ENCODE measurements at regions not wholly inside any gene's neighbourhood (a gene's known extent, or its start where the extent isn't known, plus 50 kb on each side); places are given as distances from the start of the nearest gene placed in this dataset.

- DNase-seq, result no peak
These were observed 949.7 kb upstream of the TENM3 start for GRCh38 chr4:181293541-181293940.

GRCh38 chr4:181294421-181294820, 948.8 kb upstream of the TENM3 start:
- no peak for DNase-seq

GRCh38 chr4:181301735-181302710, 941.2 kb upstream of the TENM3 start:
- no peak for DNase-seq

- no peak for DNase-seq
These were observed 935.4 kb upstream of the TENM3 start for GRCh38 chr4:181307824-181308223.

- DNase-seq, result no peak
These were observed 934.5 kb upstream of the TENM3 start for GRCh38 chr4:181308476-181309312.

- DNase-seq, result no peak
These were observed 931.1 kb upstream of the TENM3 start for GRCh38 chr4:181312066-181312465.

GRCh38 chr4:181319629-181320028, 923.6 kb upstream of the TENM3 start:
- no peak for DNase-seq

GRCh38 chr4:181323061-181323460, 920.1 kb upstream of the TENM3 start:
- DNase-seq, result no peak

GRCh38 chr4:181330654-181331201, 912.5 kb upstream of the TENM3 start:
- DNase-seq, result no peak

GRCh38 chr4:181331214-181331613, 912.0 kb upstream of the TENM3 start:
- DNase-seq, result no peak

- DNase-seq, result no peak
These were observed 897.3 kb upstream of the TENM3 start for GRCh38 chr4:181345931-181346330.

GRCh38 chr4:181350615-181351415, 892.4 kb upstream of the TENM3 start:
- no peak for DNase-seq

- no peak for DNase-seq
These were observed 878.7 kb upstream of the TENM3 start for GRCh38 chr4:181364504-181364903.

GRCh38 chr4:181365671-181366070, 877.5 kb upstream of the TENM3 start:
- no peak for DNase-seq

GRCh38 chr4:181372014-181372413, 871.2 kb upstream of the TENM3 start:
- DNase-seq, result no peak

- DNase-seq, result no peak
These were observed 867.1 kb upstream of the TENM3 start for GRCh38 chr4:181376058-181376457.

GRCh38 chr4:181388061-181388460, 855.1 kb upstream of the TENM3 start:
- DNase-seq, result no peak

- no peak for DNase-seq
These were observed 826.2 kb upstream of the TENM3 start for GRCh38 chr4:181416966-181417365.

GRCh38 chr4:181418496-181418895, 824.7 kb upstream of the TENM3 start:
- DNase-seq, result no peak

- no peak for DNase-seq
These were observed 822.3 kb upstream of the TENM3 start for GRCh38 chr4:181420950-181421349.

- DNase-seq, result no peak
These were observed 818.7 kb upstream of the TENM3 start for GRCh38 chr4:181424362-181425016.

- no peak for DNase-seq
These were observed 816.1 kb upstream of the TENM3 start for GRCh38 chr4:181427076-181427475.

Measured in bone marrow (tissue), 2 donors.